RPMI7951 (cell line): ENCODE measurements at regions not wholly inside any gene's neighbourhood (a gene's known extent, or its start where the extent isn't known, plus 50 kb on each side); places are given as distances from the start of the nearest gene placed in this dataset.
"Not testable (repeated sequence)": the region's sequence is repeated elsewhere in the genome, so short reads cannot be mapped to it uniquely, and the experiment has no call there.

Experiments
- DNase-seq: peaks from one replicate; pipeline ENCODE4 v3.0.0-alpha.2; 2012; ENCODE audit warnings: low read depth

DNA sequence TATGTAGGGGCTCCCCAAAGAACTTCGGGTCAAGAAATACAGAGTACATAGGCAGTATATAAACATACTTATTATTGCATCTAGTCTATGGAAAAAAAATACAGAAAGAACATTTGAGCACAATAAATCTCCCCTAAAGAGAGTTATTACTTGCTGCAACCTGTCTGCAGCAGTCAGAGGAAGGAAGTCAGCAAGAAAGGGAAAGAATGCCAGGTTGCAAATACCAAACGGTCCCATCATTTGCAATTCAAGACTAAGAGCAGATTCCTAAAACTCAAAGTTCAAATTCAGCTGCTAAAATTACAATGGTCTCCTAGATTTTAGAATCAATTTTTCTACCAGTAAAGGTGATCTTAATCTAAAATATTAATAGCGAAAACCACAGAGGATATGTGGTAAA is 236.2 kb upstream of the NUDT6 start:
- DNase-seq: no peak

DNA sequence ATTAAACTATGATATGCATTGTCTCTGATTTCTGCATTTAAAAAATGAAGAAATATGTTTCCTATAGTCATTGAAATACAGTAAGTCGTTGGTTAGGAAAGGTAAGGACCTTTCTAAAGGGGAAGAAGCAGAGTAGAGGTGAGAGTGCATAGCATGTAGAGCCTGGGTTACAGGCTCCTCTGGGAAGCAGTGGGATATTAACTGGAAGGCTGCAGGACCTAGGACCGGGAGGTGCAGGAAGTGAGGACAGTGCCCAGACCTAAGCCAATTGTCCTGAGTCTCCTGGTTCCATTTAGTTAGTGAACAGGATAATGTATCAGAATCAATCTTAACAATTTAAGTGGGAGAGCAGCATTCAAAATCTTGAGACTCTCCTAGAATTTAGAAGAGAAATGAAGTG is 237.1 kb upstream of the NUDT6 start:
- DNase-seq: no peak

DNA sequence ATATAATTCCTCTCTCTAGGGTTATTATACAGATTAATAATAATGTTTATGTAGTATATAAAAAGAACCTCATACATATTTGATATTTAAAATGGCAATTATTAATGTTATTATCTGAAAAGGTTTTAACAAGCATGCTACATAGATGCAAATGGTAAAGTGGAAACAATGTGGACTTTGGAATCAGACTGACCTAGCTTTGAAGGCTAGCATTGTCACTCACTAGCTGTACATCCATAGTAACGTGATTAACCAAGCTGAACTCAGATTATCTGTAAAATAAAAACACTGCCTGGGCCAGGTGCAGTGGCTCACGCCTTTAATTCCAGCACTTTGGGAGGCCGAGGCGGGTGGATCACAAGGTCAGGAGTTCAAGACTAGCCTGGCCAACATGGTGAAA is 233.7 kb upstream of the SPRY1 start:
- DNase-seq: no peak

DNA sequence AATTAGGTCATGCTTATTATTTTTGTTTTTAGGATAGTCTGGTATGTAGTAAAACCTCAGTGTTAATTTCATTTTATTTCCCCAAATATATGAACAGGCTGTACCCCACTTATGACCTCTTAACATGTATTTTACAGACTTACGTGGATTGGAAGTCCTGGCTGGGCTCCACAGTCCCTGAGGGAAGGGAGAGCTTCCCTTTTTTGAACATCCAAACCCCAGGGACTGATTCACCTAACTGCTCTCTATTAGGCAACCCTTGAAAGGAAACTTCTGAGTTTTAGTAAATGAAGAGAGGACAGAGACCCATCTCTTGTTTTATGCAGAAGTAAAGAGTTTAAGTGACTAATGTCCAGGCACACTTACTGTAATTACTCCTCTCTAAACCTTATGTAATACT is 233.1 kb upstream of the SPRY1 start:
- no peak for DNase-seq

DNA sequence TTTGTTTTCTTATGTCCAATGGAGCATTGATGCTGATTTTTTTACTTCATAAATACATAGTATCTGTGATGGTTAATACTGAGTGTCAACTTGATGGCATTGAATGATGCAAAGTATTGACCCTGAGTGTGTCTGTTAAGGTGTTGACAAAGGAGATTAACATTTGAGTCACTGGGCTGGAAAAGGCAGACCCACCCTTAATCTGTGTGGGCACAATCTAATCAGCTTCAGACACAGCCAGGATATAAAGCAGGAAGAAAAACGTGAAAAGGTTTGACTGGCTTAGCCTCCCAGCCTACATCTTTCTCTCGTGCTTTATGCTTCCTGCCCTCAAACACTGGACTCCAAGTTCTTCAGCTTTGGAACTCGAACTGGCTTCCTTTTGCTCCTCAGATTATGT is 230.6 kb upstream of the SPRY1 start:
- no peak for DNase-seq

DNA sequence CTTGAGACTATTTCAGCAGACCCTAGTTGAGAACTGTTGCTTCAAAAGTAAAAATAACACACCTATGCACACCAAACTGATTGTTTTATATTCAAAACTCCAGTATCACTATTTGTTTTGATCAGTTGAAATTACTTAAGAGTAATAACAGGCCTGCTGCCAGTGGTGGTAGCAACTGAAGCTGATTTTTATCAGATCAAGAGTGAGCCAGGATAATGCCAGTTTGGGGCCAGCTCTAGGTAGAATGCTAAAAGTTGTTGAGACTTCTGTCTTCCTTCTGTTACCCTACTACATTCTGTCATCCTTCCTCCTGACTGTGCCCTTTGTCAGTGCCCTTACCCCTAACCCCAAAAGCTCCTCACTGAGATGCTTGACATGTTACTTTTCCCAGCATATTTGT is 228.7 kb upstream of the SPRY1 start:
- DNase-seq: no peak

DNA sequence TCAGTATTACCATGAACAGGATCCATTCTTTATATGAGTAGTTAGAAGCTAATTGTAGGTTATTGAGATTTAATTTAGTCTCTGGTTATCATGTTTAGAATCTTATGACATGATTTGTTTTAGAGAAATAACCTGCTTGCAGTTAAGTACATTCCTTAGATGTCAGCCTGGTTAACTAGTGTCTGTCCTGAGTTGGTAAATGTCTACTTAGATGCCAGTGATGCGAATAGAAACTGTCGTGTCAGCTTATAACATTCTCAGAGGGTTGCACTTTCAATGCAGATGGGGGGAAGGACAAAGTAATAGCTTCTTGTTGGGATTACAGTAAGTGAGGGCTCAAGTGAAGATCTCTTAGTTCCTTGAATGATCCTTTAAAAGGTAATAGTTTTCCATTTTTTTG is 227.8 kb upstream of the SPRY1 start:
- no peak for DNase-seq

DNA sequence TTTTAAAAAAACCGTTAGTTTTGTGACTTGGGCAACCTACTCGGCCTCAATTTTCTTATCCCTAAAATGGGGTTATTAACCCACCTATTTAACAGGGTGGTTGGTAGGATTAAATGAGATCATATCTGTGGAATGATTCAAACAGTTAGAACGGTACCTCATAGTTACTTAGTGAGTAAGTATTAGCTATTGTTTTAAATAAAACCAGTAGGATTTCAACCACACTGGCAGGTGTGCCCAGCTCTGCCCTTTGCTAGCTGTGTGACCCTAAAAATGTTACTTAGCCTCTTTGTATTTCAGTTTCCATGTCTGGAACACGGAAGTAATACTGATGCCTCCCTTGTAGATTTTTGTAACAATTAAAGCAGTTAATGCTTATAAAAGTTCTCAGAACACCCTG is 225.8 kb upstream of the SPRY1 start:
- DNase-seq: no peak

DNA sequence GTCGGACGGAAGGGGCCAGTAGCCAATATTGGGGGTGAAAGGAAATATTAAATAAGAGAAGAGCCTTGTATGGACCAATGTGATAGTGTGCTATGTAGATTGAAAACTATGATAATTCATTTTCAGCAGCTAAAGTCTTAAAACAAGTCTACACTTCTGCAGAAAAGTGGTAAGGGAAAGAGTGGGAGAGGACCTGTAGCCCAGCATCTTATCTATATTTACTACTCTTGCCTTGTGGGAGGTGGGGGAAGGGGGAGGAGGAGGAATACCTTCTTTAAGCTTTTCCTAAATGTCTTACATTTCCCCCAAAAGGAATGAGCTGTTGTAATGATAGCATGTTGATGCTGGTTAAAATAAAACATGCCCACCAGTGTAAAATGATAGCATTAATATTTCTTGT is 220.0 kb upstream of the SPRY1 start:
- no peak for DNase-seq

DNA sequence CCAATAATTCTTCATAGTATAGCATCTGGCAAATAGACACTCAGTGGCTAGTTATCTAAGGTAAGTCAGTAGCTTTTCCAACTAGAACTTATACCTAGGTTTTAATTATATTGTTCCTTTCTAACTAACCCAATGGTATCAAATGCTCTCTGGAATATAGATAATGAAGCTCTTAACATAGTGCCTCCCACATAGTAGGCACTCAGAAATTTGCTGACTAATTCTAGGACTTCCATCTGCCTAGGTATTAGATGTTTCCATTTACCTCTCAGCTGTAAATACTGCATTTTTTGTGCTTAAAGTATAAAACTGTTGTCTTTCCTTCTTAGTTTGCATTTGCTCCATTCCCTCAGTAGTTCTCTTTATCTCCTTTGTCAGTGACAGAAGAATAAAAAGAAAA is 214.3 kb upstream of the SPRY1 start:
- no peak for DNase-seq

DNA sequence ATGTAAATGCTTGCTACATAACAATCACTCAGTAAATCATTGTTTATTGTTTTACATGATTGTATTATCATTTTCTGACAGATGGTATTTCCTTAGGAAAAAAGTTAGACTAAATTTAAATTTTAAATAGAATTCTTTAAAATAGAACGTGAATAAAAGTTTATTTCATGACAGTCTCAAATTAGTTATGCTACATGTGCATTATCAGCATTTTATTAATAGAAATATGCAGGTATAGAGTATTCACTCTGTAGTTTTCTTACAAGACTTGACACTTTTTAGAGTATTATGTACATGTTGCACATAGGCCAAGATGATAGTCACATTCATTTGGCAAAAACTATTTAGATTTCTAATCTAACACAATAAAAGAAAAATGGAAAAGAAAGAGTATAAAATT is 213.3 kb upstream of the SPRY1 start:
- no peak for DNase-seq

DNA sequence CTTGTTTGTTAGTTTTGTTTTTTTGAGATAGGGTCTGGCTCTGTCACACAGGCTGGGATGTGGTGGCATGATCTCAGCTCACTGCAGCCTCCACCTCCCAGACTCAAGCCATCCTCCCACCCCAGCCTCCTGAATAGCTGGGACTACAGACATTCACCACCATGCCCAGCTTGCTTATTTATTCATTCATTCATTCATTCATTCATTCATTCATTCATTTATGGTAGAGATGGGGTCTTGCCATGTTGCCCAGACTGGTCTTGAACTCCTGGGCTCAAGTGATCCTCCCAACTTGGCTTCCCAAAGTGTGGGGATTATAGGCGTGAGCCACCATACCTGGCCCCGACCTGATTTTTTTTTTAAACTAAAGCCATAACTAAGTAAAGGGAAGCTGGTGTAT is 212.8 kb upstream of the SPRY1 start:
- DNase-seq: not testable (repeated sequence)

DNA sequence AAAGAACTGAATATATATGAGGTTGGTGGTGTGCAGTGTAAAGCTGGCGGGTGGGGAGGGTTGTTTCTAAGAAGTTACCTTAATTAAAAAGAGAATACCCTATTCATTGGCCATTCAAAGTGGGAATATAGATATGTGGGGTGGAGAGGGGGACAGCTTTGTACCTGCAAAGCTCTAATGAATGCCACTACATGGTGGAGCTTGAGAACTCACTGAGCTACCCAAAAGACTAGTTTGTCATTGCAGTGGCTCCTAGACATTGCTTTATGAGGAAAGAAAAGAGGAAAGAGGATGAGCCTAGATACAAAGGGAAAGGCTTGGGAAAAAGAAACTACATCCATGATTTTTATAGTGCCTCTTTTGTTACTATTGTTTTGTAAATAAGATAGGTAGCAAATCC is 209.9 kb upstream of the SPRY1 start:
- DNase-seq: no peak

DNA sequence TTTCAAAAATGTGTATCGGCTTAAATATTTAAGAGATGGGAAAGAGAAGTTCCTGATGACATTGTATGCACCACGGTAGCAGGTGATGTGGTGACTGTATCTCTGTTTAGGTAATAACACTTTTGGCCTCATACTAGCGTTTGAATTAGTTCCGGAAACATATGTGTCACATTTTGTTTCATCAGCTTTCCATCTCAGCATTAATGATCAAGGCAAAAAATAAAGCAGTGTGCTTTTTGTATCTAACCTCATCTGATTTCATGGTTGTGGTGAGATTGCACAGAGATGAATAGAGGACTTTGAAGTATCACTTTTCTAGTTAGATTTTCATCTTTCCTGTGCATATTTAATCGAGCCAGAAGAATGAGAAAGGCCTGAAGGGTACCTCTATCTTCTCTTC is 206.4 kb upstream of the SPRY1 start:
- DNase-seq: no peak

DNA sequence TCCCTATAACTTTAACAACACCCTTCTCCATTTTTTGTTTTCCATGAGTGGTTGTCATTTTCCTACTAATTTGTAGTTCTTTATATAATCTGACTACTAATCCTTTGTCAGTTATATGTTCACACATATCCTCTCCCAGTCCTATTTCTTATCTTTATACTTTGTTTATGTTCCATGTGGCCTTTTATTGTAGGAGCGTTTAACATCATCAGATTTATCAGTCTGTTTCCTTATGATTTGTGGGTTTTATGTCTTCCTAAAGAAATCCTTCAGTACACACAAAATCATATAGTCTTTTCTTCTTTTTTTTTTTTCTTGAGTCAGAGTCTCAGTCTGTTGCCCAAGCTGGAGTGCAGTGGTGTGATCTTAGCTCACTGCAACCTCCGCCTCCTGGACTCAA is 204.9 kb upstream of the SPRY1 start:
- no peak for DNase-seq

DNA sequence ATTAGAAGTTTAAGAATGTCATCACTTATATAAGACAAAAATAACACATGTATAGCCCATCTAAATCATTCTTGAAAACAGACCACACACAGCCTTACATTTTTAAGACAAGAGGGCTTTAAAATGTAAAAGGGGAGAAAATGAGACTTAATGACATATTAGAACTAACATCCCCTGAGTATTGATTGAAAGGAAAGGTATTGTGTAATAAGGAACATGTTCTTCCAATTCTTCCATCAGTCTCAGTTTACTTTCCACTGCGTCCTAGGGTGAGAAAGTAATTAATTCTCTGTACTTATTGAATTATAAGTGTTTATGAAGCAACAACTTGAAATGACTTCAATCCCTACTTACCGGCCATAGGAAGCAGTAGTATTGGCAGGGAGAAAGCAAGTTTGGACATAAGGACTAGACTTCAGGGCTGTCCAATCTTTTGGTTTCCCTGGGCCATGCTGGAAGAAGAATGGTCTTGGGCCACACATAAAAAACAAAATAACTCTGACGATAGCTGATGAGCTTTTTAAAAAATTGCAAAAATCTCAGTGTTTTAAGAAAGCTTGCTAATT is 202.7 kb upstream of the SPRY1 start:
- DNase-seq: no peak

DNA sequence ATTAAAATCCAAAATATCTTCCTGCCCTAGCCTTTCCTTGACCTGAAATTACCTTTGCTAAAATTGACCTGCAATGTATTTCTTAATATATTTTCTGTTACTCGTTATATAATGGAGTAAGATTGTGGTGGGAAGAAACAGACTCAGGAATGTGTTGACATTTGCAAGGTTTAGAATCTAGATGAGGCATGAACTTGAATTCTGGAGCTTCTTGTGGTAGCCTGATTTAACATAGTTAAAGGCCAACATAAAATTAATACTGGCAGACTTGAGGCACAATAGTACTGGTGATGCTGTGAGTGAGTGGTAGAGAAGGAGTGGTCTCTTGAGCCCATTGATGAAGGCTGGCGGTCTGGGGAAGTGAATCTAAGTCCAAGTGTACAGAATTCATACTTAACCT is 197.9 kb upstream of the SPRY1 start:
- no peak for DNase-seq

DNA sequence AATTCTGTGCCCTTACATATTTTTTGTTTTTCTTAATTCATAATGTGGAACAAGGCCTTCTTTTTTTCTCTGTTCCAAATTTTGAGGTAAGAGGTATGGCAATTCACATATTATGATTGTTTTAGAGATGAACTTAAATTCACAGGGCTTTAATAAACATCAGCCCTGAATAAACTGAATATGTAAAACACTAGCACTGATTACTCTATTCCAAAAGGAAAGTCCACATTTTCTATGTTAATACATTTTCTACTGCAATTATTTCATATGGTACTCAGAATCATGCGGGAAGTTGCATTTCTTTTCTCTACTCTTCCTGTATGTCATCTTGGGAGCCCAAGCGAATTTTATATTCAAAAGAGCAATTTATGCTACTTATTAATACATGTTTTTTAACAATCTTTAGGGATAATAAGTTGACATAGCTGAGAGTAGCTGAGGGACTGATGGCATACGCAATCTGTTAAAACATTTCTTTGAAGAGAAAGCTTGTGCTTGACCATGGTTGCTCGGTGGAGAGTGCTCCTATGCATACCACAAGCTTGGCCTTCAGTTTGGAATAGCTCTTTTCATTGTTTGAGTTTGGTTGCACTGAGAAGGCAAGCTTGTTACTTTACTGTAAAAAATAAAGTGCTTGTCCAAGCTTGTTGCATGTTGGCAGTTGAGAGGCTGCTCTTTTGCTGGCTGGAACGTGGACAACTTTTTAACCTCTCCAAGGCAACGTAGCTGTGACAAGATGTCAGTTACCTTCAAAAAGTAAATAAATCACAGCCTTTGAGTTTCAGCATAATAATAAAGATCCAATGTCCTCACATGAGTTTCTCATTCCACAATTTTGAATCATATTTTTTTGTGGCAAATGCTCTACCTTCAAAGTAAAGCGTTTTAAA is 196.3 kb upstream of the SPRY1 start:
- no peak for DNase-seq

DNA sequence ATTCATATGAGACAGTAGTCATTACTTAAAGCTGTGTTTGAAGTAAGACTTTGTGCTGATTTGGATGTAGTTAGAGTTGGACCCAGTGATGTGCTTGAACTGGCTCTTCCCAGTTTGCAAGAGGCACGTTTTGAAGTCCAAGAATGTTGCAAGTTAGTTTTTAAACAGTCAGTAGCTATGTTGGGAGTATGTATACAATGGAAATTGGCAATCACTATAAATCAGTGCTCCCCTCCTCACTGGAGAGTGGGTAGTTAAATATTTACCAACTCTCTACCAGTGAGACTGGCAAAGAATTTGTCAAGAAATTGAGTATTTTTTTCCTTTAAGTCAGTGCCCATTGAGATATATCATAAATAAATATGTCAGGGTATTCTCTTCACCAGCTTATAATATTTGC is 191.9 kb upstream of the SPRY1 start:
- no peak for DNase-seq

DNA sequence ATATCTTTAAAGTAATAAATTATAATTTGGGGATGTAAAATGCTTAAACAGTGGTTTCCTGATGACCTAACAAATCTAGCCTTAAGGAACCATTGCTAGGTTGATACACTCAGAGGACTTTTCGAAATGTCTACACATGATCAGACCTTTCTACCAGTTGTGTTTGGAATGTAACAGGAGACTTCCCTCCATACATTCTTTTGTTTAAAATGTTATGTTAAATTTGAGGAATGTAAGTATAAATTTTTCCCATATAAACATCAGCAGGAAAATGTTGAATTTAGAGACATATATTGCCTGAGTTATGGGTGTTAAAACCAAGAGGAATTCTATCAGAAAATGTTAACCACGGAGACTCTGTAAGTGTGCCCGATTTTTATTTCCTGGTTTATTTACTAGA is 190.6 kb upstream of the SPRY1 start:
- DNase-seq: no peak

DNA sequence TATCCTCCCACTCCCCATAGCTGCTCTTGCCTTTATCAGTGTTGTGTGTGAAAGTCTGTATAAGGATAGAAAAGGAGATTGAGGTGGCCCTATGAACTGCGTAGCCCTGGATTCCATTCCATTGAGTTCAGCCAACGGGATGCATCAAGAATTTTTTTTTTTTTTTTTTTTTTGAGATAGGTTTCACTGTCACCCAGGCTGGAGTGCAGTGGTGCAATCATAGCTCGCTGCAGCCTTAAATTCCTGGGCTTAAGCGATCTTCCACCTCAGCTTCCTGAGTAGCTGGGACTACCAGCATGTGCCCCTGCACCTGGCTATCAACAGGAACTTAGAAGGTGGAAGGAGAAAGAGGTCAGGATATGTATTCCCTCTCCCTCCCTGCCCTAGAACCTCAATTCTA is 187.2 kb upstream of the SPRY1 start:
- no peak for DNase-seq

DNA sequence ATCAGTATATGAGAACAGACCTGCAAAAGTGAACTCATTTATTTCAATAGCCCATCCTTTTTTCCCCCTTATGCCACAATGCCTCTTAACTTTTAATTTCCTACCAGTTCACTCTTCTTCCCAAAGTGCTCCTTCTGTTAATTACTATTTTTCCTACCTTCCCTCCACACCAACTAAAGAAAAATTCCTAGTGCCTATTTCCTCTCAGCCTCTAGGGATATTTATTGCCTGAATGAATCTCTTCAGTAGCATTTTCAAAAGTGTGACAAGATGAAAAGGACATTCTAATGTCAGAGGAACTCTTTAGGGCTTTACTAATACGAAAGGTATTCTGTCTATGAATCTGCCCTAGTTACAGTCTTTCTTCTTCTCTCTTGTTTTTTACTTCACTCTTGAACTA is 181.1 kb upstream of the SPRY1 start:
- DNase-seq: no peak

DNA sequence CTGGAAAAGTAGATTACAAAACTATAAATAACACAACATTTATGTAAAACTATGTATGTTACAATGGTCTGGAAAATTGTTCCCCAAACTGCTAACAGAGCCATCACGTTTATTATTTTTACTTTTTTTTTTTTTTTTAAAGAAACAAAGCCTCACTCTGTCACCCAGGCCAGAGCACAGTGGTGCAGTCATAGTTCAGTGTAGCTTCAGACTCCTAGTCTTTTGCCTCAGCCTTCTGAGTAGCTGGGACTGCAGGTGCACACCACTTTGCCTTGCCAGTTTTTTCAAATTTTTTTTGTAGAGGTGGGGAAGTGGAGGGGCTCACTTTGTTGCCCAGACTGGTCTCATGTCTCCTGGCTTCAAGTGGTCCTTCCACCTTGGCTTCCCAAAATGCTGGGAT is 180.1 kb upstream of the SPRY1 start:
- DNase-seq: no peak

DNA sequence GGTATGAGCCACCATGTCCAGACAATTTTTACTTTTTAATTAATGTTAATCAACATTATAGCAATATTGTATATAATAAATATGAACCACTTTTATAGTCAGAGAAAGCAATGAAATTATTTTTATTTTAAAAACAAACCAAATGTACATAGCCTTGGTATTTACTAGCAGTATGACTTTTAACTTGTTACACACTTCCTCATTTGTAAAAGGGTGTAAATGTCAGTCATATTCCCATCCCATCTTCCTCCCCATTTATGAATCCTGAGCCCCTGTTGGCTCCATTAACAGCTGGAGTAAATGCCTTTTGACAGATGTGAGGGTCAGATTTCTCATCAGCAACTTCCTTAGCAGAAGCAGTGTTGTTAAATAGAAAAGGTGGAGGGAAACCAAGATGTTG is 179.6 kb upstream of the SPRY1 start:
- DNase-seq: no peak
